Nephron (organoid): ENCODE measurements at regions not wholly inside any gene's neighbourhood (a gene's known extent, or its start where the extent isn't known, plus 50 kb on each side); places are given as distances from the start of the nearest gene placed in this dataset.

Experiments used
- H3K27ac Mint-ChIP-seq, 3 experiments: 2 replicates each; pipeline ENCODE4 v1.8.0; 2020; ENCODE audit warnings: mixed read lengths in 3 of 3, mild to moderate bottlenecking in 2 of 3, moderate library complexity in 1 of 3
- H3K27me3 Mint-ChIP-seq: 2 replicates; pipeline ENCODE4 v1.8.0; 2021; ENCODE audit warnings: low read depth, mild to moderate bottlenecking, moderate library complexity, mixed read lengths
- H3K36me3 Mint-ChIP-seq: 2 replicates; pipeline ENCODE4 v1.8.0; 2020; ENCODE audit warnings: low read depth, mixed read lengths
- H3K4me1 Mint-ChIP-seq: 2 replicates; pipeline ENCODE4 v1.8.0; 2020; ENCODE audit warnings: mixed read lengths
- H3K4me3 Mint-ChIP-seq, 3 experiments: 2 replicates each; pipeline ENCODE4 v1.8.0; 2020; ENCODE audit warnings: mild to moderate bottlenecking in 3 of 3, mixed read lengths in 3 of 3, moderate library complexity in 2 of 3
- H3K9me3 Mint-ChIP-seq: 2 replicates; pipeline ENCODE4 v1.8.0; 2020; ENCODE audit warnings: mixed read lengths
- TF ChIP-seq, protein P1 (sequence below), 3 experiments: fragments of 200-600 bp; sonication (generic); IDR thresholded peaks; one replicate each; pipeline ENCODE4 v1.5.0; 2021; ENCODE audit warnings: antibody characterized with exemption in 3 of 3; ENCODE audit not compliant: unreplicated experiment in 3 of 3

DNA sequence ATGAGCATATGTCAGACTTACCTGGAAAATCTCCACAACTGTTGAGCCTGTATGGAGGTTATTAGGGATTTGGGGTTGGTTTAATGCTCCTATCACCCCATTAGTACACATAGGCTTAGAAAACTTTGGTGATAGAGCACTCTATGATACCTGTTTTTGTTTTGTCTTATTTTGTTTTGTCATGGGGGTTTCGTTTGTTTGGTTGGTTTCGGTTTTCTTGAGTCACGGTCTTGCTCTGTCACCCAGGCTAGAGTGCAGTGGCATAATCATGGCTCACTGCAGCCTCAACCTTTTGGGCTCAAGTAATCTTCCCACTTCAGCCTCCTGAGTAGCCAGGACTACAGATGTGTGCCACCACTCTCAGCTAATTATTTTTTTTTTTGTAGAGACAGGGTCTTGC, 70.0 kb downstream of the MZT1 start:
- TF ChIP-seq, protein P1, sequence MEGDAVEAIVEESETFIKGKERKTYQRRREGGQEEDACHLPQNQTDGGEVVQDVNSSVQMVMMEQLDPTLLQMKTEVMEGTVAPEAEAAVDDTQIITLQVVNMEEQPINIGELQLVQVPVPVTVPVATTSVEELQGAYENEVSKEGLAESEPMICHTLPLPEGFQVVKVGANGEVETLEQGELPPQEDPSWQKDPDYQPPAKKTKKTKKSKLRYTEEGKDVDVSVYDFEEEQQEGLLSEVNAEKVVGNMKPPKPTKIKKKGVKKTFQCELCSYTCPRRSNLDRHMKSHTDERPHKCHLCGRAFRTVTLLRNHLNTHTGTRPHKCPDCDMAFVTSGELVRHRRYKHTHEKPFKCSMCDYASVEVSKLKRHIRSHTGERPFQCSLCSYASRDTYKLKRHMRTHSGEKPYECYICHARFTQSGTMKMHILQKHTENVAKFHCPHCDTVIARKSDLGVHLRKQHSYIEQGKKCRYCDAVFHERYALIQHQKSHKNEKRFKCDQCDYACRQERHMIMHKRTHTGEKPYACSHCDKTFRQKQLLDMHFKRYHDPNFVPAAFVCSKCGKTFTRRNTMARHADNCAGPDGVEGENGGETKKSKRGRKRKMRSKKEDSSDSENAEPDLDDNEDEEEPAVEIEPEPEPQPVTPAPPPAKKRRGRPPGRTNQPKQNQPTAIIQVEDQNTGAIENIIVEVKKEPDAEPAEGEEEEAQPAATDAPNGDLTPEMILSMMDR (IDR thresholded peaks at IDR 0.05; ENCODE audit: unreplicated experiment in 3 of 3) = no peak
- Mint-ChIP-seq H3K4me3 (no peak overlapping the region), H3K9me3 (no peaks in the 10 kb centered on the region), H3K4me1 (no peaks in the 10 kb centered on the region), H3K27me3 (no peaks in the 10 kb centered on the region), H3K27ac (no peak overlapping the region), H3K36me3 (no peaks in the 10 kb centered on the region)

DNA sequence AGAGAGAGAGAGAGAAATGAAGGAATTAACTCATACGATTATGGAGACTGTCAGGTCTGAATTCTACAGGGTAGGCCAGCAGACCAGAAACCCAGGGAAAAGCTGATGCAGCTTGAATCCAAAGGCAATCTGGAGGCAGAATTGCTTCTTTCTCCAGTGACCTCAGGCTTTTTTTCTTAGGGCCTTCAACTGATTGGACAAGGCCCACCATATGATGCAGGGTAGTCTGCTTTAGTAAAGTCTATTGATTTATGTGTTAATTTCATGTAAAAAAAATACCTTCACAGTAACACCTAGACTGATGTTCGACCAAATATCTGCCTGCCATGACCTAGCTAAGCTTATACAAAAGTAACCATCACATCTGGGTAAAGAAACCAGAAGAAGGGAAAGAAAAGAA, 71.1 kb downstream of the MZT1 start:
- TF ChIP-seq, protein P1 (IDR thresholded peaks at IDR 0.05; ENCODE audit: unreplicated experiment in 3 of 3) = no peak
- Mint-ChIP-seq H3K27me3 (no peaks in the 10 kb centered on the region), H3K27ac (no peak overlapping the region), H3K4me1 (no peaks in the 10 kb centered on the region), H3K36me3 (no peaks in the 10 kb centered on the region), H3K9me3 (no peaks in the 10 kb centered on the region), H3K4me3 (no peak overlapping the region)

DNA sequence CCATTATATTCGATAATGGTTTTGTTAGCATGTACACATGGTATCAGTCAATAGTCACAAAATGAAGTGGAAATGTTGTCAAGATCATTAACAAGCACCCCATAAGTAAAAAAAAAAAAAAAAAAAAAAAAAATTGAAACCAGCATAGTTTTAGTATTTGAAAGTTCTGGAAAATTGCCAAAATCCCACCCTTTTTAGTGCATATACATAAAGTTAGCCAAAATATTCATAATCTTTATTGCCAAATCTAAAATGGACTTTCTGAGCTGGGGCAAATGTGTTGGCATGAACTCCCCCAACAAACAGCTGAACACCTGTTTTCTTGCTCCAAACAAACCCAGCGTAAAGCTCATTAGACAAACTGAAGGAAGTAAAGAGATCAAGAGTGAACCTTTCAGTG, 73.9 kb downstream of the MZT1 start:
- Mint-ChIP-seq H3K27ac (no peak overlapping the region), H3K9me3 (no peaks in the 10 kb centered on the region), H3K36me3 (no peaks in the 10 kb centered on the region), H3K27me3 (no peaks in the 10 kb centered on the region), H3K4me1 (peaks cover 10% of the 10 kb centered on the region), H3K4me3 (no peak overlapping the region)
- TF ChIP-seq, protein P1 (IDR thresholded peaks at IDR 0.05; ENCODE audit: unreplicated experiment in 3 of 3) = no peak

DNA sequence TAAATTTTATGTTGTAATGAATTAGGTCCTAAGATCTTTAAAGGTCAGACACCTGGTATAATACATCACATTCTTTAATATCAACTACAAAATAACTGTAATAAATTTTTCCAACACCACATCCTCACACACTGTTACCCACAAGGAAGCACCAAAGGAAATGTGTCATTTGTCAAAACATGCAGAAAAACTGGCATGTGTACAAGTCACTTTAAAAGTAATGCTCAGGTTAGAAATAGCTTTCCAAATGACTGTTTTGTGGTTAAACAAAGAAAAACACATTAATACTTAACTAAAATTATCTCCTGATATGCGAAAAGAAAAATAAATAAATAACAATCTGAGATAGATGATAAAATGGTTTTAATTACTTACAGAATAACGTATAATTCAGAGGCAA, 74.7 kb downstream of the MZT1 start:
- H3K4me3 Mint-ChIP-seq = no peak overlapping the region
- H3K36me3 Mint-ChIP-seq = no peaks in the 10 kb centered on the region
- no peaks in the 10 kb centered on the region for H3K9me3 Mint-ChIP-seq
- H3K27me3 Mint-ChIP-seq = no peaks in the 10 kb centered on the region
- H3K4me1 Mint-ChIP-seq = peaks cover 10% of the 10 kb centered on the region
- TF ChIP-seq, protein P1 (IDR thresholded peaks at IDR 0.05; ENCODE audit: unreplicated experiment in 3 of 3) = no peak
- no peak overlapping the region for H3K27ac Mint-ChIP-seq

DNA sequence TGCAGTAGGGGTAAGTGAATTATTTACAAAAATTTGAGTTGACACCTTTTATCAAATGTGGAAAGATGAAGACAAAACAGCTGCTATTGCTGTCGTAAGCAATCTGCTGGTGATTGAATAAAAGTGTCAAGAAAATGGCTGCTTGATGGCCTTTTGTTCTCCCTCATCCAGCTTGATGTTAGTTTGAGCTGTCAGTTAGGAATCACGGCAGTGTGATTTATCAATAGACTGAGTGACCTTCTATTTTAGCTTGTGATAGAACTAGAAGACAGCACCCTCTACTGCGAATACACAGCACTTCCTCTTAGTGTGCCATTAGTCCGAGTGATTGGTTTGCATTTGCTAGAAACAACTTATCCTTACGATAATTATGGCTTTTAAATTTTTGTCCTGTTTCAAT, 76.3 kb downstream of the MZT1 start:
- Mint-ChIP-seq H3K9me3 (no peaks in the 10 kb centered on the region), H3K4me1 (peaks cover 15% of the 10 kb centered on the region), H3K27ac (no peak overlapping the region), H3K27me3 (no peaks in the 10 kb centered on the region), H3K4me3 (peak overlapping the region in 1 of 3 experiments; percentile 27), H3K36me3 (no peaks in the 10 kb centered on the region)
- TF ChIP-seq, protein P1 (IDR thresholded peaks at IDR 0.05; ENCODE audit: unreplicated experiment in 3 of 3) = peak; percentile 48 to 55 (median 54)

DNA sequence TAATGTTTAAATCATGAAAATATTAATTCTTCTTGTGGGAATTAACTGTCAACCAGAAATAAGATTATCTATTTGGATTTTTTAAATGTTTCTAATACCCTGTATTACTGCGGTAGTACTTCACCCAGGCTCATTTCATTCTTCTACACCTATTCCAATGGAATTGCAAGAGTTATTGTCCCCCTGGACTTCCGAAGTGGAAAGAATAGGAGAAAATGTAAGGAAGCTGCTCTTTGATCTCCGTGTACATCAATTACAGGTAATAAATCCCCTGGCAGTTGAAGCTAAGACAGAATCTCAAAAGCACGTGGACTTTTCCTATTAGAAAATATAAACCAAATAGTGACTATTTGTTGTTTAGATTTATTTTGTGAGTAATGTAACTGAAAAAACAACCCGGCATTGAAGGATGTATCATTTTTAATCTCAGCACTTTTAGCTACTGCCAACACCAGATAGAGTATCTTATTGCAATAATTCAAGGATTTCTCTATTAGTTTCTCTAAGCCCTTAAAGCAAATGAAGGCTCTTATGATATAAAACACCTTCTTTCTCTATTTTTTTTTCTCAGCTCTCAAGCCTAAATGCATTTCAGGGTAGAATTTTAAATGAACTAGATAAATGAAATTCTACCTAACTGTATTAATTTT, 77.3 kb downstream of the MZT1 start:
- peaks cover 15% of the 10 kb centered on the region for H3K4me1 Mint-ChIP-seq
- TF ChIP-seq, protein P1 (IDR thresholded peaks at IDR 0.05; ENCODE audit: unreplicated experiment in 3 of 3) = no peak
- H3K4me3 Mint-ChIP-seq = no peak overlapping the region
- no peaks in the 10 kb centered on the region for H3K36me3 Mint-ChIP-seq
- H3K27me3 Mint-ChIP-seq = no peaks in the 10 kb centered on the region
- H3K27ac Mint-ChIP-seq = no peak overlapping the region
- no peaks in the 10 kb centered on the region for H3K9me3 Mint-ChIP-seq
